Activated T-helper 2 cell treated with anti-CD3 and anti-CD28 coated beads, Interferon-gamma antibody, Interleukin-2, Interleukin-4, amounts not matched to agents 10 μg/mL and 5 μg/mL and 100 μg/mL, durations not matched to agents 14 hours and 24 hours and 36 hours (primary cell): ENCODE measurements at regions not wholly inside any gene's neighbourhood (a gene's known extent, or its start where the extent isn't known, plus 50 kb on each side); places are given as distances from the start of the nearest gene placed in this dataset.
A peak's percentile ranks its signal among the peaks of the same experiment; 100 is the strongest.

Source experiments
- DNase-seq: peaks from one replicate; pipeline ENCODE4 v3.0.0; 2021; ENCODE audit warnings: low spot score
- H3K27ac Mint-ChIP-seq: one replicate; pipeline ENCODE4 v1.8.0; 2021; ENCODE audit warnings: mixed read lengths
- H3K27me3 Mint-ChIP-seq: one replicate; pipeline ENCODE4 v1.8.0; 2021; ENCODE audit warnings: low read depth, mixed read lengths
- H3K36me3 Mint-ChIP-seq: one replicate; pipeline ENCODE4 v1.8.0; 2021; ENCODE audit warnings: low read depth, mixed read lengths
- H3K4me1 Mint-ChIP-seq: one replicate; pipeline ENCODE4 v1.8.0; 2021; ENCODE audit warnings: low read depth, mixed read lengths
- H3K4me3 Mint-ChIP-seq: one replicate; pipeline ENCODE4 v1.8.0; 2021; ENCODE audit warnings: low read depth, mild to moderate bottlenecking, moderate library complexity, mixed read lengths
- H3K9me3 Mint-ChIP-seq: one replicate; pipeline ENCODE4 v1.8.0; 2021; ENCODE audit warnings: mixed read lengths
- intact Hi-C: fragments of 100-400 bp; cut with micrococcal nuclease; formaldehyde crosslinking; loops from one replicate; pipeline ENCODE4 v1.15.1; 2023

DNA sequence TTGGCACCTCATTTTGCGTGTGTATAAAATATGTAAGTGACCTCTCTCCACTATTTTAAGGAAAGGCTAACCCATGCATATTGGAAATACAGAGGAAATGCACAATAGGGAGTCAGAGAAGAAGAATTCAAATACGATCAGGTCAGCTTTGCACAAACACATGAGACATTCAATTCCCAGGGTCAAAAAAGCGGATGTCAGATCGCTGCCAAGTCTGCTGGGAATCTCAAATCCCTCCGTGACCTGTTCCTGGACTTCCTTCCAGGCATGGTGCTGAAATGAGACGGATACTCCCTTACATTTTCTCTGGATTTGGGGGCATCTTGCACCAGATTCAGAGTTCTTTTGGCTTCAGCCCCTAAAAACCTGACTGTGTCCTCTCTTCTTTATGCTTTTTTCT lies 91.9 kb upstream of the PRKCQ start:
- no peaks in the 10 kb centered on the region for H3K9me3 Mint-ChIP-seq
- peaks cover 30% of the 10 kb centered on the region for H3K4me1 Mint-ChIP-seq
- H3K36me3 Mint-ChIP-seq, result no peaks in the 10 kb centered on the region
- DNase-seq, result no peak
- intact Hi-C loops, result no loop called here
- no peak overlapping the region for H3K27ac Mint-ChIP-seq
- H3K27me3 Mint-ChIP-seq, result peaks cover 16% of the 10 kb centered on the region
- H3K4me3 Mint-ChIP-seq, result no peak overlapping the region

DNA sequence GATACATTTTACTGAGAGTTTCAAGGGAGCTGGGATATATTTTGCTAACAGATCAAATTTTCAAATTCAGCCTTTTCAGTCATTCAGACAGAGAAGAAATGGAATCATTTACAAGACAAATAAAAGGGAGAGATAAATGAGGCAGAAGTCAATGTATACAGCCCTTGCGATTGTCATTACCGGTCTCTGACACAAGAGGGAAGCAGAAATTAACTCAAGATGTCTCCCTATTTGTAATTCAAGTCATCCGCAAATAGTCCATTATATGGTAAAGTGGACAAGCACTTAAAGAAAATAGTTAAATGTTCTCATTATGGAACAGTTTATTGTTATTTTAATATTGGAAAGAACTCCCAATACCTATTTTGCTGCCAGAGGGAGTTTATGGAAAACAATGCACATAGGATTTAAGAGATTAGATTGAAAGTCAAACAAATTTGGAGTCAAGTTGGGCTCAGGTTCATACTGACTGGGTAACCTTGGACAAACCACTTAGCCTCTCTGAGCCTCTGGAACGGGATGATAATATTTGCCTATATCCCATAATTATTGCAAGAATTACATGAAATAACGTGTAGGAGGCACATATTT lies 89.3 kb upstream of the PRKCQ start:
- no peak for DNase-seq
- intact Hi-C loops, result loop anchor here (2.0 to 5.0 kb wide), 3 partner anchors 172 to 747 kb away; partner anchors contain the start of gene PFKFB3
- H3K36me3 Mint-ChIP-seq, result no peaks in the 10 kb centered on the region
- peaks cover 7% of the 10 kb centered on the region for H3K27me3 Mint-ChIP-seq
- no peaks in the 10 kb centered on the region for H3K9me3 Mint-ChIP-seq
- peaks cover 41% of the 10 kb centered on the region for H3K4me1 Mint-ChIP-seq
- no peak overlapping the region for H3K27ac Mint-ChIP-seq
- H3K4me3 Mint-ChIP-seq, result no peak overlapping the region

DNA sequence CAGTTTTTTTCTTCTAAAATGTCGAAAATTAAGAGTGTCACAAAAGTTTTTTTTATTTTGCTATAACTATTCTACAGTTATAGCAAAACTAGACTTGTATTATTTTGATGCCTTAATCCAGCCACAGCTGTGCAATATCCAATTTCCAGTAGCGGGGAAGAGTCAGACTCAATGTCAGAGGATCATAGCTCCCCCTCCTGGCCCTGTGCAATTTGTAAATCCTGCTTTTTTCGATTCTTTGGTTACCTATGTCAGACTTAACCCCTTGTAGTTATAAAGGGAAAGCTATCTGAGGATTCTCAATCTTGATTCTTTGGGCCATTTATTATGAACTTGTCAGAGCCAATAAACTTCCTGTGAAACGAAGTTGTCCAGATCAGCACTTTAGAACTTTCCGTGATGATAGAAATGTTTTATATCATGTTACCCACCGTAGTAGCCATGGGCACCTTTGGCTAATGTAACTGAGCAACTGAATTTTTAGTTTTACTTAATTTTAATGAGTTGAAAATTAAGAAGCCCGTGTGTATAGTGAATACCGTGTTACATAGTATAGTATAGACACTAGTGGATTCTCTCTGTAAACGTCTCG lies 87.7 kb upstream of the PRKCQ start:
- Mint-ChIP-seq H3K27me3 (no peaks in the 10 kb centered on the region), H3K4me1 (peaks cover 40% of the 10 kb centered on the region), H3K36me3 (no peaks in the 10 kb centered on the region), H3K9me3 (no peaks in the 10 kb centered on the region), H3K27ac (no peak overlapping the region), H3K4me3 (no peak overlapping the region)
- intact Hi-C loops, result loop anchor here (2.0 to 5.0 kb wide), 5 partner anchors 23 to 749 kb away; partner anchors contain the start of gene PFKFB3
- no peak for DNase-seq

DNA sequence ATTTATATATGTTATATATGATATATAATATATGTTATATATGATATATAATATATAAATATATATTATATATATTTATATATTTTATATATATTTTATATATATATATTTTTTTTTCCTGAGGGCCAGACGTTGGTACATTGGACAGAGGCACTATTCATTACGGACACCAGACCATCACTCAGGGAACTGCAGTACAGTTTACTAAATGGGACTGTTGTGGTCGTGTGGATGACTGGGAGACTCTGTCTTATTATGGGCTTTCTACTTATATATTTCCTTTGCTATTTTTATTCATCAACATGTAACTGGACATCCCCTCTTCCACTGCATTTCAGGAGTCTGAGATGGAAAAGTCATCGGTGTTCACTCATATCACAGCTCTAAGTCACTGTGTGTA lies 87.1 kb upstream of the PRKCQ start:
- H3K4me1 Mint-ChIP-seq, result peaks cover 40% of the 10 kb centered on the region
- no peak overlapping the region for H3K4me3 Mint-ChIP-seq
- no peak for DNase-seq
- no peak overlapping the region for H3K27ac Mint-ChIP-seq
- no peaks in the 10 kb centered on the region for H3K27me3 Mint-ChIP-seq
- intact Hi-C loops, result loop anchor here (2.0 to 5.0 kb wide), 4 partner anchors 22 to 465 kb away; partner anchors contain the start of gene PFKFB3
- H3K36me3 Mint-ChIP-seq, result peaks cover 4% of the 10 kb centered on the region
- no peaks in the 10 kb centered on the region for H3K9me3 Mint-ChIP-seq

DNA sequence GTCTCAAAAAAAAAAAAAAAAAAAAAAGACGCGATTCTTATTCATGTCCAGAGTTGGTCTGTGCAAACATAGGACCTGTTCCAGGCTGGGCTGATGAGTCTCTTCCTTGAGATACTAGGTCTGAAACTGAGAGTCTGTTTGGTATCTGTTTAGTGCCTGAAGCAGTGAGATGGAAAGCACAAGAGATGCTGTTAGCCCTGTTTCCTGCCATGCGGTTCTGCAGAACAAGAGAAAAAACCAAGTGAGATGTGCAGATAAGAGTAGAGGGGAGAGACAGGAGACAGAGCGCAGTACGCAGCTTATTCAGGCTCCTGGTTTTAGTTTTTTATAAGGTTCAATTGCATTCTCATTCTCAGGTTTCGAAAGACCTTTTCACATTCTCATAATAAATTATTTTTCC lies 85.8 kb upstream of the PRKCQ start:
- no peaks in the 10 kb centered on the region for H3K9me3 Mint-ChIP-seq
- H3K4me1 Mint-ChIP-seq, result peaks cover 39% of the 10 kb centered on the region
- H3K27me3 Mint-ChIP-seq, result no peaks in the 10 kb centered on the region
- H3K4me3 Mint-ChIP-seq, result peak overlapping the region; percentile 46
- H3K27ac Mint-ChIP-seq, result peak overlapping the region; percentile 29
- H3K36me3 Mint-ChIP-seq, result peaks cover 4% of the 10 kb centered on the region
- DNase-seq, result peak; percentile 66
- intact Hi-C loops, result loop anchor here (1.0 to 5.0 kb wide), 7 partner anchors 21 to 464 kb away; partner anchors contain the start of genes PFKFB3 and PRKCQ

DNA sequence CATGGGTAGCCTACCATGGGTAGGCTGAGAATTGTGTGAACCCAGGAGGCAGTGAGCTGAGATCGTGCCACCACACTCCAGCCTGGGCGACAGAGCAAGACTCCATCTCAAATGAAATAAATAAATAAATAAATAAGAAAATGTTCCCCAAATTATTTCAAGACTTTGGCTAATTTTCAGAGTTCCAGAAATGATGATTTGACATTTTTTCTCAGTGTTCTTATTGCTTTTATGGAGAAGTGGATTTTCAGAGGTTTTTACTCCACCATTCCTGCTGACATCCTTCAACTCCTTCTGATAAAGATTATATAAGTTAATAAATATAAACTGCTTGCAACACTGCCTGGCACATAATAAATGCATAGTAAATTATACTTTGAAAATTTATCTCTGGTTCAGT lies 80.4 kb upstream of the PRKCQ start:
- Mint-ChIP-seq H3K36me3 (peaks cover 7% of the 10 kb centered on the region), H3K27ac (no peak overlapping the region)
- intact Hi-C loops, result no loop called here

DNA sequence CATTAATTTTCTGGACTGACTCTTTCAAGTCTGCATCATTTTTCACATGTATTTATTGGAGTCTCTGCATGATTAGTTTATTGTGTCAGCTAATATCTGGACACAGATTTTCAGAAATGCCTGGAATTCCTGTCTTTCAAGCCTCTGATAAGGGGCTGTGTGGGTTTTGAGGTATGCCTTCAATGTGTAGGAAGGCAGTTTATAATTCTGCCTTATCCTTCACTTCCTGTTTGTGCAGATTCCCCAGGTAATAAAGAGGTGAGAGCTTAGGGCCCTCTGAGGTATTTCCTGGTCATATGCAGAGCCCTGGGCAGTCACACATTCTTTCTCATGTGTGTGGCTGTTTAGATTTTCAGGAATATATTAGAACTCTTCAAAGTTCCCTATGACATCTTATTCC lies 79.4 kb upstream of the PRKCQ start:
- H3K27ac Mint-ChIP-seq, result no peak overlapping the region
- H3K27me3 Mint-ChIP-seq, result no peaks in the 10 kb centered on the region
- no peaks in the 10 kb centered on the region for H3K9me3 Mint-ChIP-seq
- peaks cover 7% of the 10 kb centered on the region for H3K36me3 Mint-ChIP-seq
- no peak for DNase-seq
- intact Hi-C loops, result no loop called here
- peaks cover 26% of the 10 kb centered on the region for H3K4me1 Mint-ChIP-seq
- H3K4me3 Mint-ChIP-seq, result no peak overlapping the region

More for the DNA sequence above, 80.4 kb upstream of the PRKCQ start:
- Mint-ChIP-seq H3K4me1 (peaks cover 30% of the 10 kb centered on the region), H3K9me3 (no peaks in the 10 kb centered on the region), H3K4me3 (no peak overlapping the region), H3K27me3 (no peaks in the 10 kb centered on the region)
- no peak for DNase-seq

DNA sequence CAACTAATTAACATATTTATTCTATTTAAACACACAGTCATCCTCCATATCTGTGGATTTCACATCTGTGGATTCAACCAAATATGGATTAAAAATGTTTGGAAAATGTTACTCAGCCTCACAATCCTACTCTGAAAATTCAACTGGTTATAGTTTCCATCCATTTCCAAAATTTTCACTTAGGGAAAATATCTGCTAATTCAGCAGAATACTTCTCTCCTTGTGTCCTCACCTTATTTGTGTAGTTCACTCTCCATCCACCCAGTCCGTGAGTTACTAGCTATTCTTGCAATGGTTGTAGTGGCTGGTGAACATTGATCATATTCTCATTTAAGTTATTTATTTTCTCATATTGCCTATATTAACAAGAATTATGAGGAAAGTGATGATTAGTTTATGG lies 77.6 kb upstream of the PRKCQ start:
- H3K27me3 Mint-ChIP-seq, result no peaks in the 10 kb centered on the region
- no peak for DNase-seq
- H3K4me1 Mint-ChIP-seq, result peaks cover 24% of the 10 kb centered on the region
- no peaks in the 10 kb centered on the region for H3K9me3 Mint-ChIP-seq
- H3K27ac Mint-ChIP-seq, result no peak overlapping the region
- H3K36me3 Mint-ChIP-seq, result peaks cover 6% of the 10 kb centered on the region
- H3K4me3 Mint-ChIP-seq, result no peak overlapping the region
- intact Hi-C loops, result no loop called here

DNA sequence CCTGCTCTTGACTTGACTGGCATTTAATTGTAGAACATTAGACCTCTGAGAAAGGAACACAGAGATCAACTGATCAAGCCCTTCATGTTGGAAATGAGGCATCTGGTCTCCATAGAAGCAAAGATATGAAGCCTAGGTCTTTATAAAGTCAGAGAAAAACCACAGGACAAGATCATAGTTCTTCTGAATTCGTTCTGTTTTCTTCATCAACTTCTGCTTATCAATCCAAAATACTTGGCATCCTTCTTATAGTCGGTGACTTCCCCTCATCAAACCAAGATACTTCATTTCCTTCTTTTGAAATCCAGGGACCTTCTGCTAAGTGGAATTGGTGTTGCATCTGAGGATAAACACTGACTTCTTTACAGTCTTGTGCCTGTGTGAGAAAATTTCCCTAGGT lies 77.1 kb upstream of the PRKCQ start:
- Mint-ChIP-seq H3K36me3 (peaks cover 3% of the 10 kb centered on the region), H3K9me3 (no peaks in the 10 kb centered on the region), H3K27me3 (no peaks in the 10 kb centered on the region), H3K27ac (peak overlapping the region; percentile 29), H3K4me1 (peaks cover 24% of the 10 kb centered on the region), H3K4me3 (no peak overlapping the region)
- intact Hi-C loops, result no loop called here
- no peak for DNase-seq

DNA sequence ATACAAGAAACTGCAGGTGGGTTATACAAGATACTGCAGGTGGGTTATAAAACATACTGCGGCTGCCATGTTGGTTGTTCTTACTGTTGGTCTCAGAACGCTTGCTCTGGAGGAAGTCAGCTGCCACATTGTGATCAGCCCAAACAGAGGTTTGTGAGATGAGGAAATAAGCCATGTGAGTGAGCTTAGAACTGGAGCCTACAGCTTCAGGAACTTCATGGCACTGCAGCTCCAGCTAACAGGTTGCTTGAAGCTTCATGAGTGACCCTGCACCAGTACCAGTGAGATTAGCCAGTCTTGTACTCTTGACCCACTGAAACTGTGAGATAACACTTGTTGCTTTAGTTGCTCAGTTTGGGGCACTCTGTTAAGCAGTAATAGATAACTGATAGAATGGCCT lies 74.5 kb upstream of the PRKCQ start:
- no peak overlapping the region for H3K4me3 Mint-ChIP-seq
- peaks cover 3% of the 10 kb centered on the region for H3K36me3 Mint-ChIP-seq
- no peak overlapping the region for H3K27ac Mint-ChIP-seq
- intact Hi-C loops, result no loop called here
- DNase-seq, result no peak
- peaks cover 29% of the 10 kb centered on the region for H3K4me1 Mint-ChIP-seq
- no peaks in the 10 kb centered on the region for H3K27me3 Mint-ChIP-seq
- no peaks in the 10 kb centered on the region for H3K9me3 Mint-ChIP-seq

DNA sequence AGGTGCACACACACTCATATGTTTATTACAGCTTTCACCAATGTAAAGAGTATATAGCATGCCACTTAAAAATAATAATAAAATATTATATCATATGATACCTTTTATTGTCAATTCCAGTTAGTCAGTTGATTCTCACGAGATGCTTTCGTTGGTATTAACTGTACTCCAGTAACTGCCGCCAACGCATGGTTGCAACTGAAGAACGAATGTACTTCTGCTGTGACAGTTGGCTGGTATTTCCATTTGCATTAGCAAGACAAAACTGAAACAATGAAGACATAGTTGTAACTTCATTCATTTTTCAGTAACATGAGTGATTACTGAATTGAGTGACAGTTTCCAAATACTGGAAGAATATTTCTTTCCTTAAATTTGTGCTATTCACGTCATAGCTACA lies 70.5 kb upstream of the PRKCQ start:
- Mint-ChIP-seq H3K4me1 (peaks cover 32% of the 10 kb centered on the region), H3K36me3 (no peaks in the 10 kb centered on the region), H3K9me3 (no peaks in the 10 kb centered on the region), H3K27ac (no peak overlapping the region), H3K27me3 (no peaks in the 10 kb centered on the region), H3K4me3 (no peak overlapping the region)
- DNase-seq, result no peak
- intact Hi-C loops, result no loop called here

DNA sequence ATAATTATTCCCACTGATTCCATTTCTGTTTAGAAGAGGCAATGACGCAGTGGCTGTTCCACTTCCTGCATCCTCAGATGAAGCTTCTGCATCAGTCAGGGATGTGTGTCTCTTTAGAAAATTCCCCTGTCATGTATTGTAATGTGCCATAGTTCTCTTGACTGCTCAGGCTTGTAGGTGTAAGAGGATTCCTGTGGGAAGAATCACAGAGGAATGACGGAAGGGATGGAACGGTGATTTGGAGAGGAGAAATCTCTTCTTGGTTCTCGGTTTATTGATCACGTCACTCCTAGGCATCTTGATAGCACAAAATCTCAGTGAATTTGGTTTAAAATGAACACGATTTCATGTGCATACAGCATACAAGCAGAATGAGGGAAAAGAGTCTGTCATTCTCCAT lies 69.8 kb upstream of the PRKCQ start:
- Mint-ChIP-seq H3K27me3 (no peaks in the 10 kb centered on the region), H3K4me1 (peaks cover 36% of the 10 kb centered on the region), H3K9me3 (no peaks in the 10 kb centered on the region), H3K36me3 (no peaks in the 10 kb centered on the region), H3K4me3 (no peak overlapping the region), H3K27ac (no peak overlapping the region)
- no peak for DNase-seq
- intact Hi-C loops, result no loop called here

DNA sequence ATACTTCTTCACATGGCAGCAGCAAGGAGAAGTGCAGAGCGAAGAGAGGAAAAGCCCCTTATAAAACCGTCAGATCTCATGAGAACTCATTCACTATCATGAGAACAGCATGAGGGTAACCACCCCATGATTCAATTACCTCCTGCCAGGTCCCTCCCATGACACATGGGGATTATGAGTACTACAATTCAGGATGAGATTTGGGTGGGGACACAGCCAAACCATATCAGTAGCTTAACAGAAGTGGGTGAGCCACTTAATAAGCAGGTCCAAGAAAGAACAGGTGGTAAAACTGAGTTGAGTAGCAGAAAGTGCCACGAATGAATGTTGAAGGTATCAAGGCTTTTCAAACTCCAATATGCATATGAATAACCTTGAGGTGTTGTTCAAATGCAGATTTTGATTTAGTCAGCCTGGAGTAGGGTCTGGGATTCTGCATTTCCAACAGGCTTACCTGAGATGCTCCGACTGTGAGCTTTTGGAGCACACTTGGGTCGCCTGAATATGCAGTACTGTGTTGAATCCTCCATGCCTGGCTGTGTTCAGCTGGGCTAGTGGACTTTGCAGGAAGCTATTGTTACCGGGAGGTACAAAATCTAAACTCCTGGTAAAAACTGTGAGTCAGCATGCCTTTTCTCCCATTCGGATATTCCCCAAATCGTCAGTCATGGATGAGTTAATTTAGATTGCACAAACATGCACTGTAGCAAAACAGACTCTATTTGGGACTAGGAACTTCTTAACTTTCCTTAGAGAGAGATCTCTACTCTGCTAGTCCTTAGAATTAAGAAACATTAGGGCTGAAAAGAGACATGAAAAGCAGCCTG lies 69.0 kb upstream of the PRKCQ start:
- Mint-ChIP-seq H3K4me1 (peaks cover 43% of the 10 kb centered on the region), H3K9me3 (no peaks in the 10 kb centered on the region), H3K36me3 (no peaks in the 10 kb centered on the region), H3K27me3 (no peaks in the 10 kb centered on the region), H3K4me3 (no peak overlapping the region), H3K27ac (no peak overlapping the region)
- intact Hi-C loops, result loop anchor here (1.0 kb wide), 1 partner anchor 69 kb away; the partner anchor contains the start of gene PRKCQ
- no peak for DNase-seq
